ENCODE measurements at regions not wholly inside any gene's neighbourhood (a gene's known extent, or its start where the extent isn't known, plus 50 kb on each side); places are given as distances from the start of the nearest gene placed in this dataset.

DNA sequence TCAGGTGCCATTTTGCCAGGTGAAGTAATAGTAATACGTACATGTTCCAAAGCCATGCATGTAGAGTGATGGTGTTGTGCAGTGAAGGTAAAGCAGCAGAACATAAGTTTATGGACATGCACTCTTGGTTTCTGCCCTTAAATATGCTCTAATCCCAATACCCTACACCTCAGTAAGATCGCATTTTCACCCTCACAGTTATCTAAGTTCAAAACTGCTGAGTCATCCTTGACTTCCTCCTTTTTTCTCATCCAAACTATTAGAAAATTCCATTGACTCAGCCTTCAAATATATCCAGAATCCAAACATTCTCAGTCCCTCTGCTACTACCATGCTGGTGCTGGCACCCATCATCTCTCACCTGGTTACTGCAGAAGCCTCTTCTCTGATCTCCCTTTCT, 652.9 kb upstream of the IGFBP7 start:
- Histone ChIP-seq H3K9ac (no peak overlapping the region), H3K27ac (ENCODE audit: low read depth in 2 of 2, low read length in 1 of 2) (no peak overlapping the region), H3K9me3 (no peaks in the 10 kb centered on the region), H2AFZ (ENCODE audit: low read depth) (no peak overlapping the region; the same call in 1 of the 2 replicates), H3K27me3 (ENCODE audit: insufficient read depth) (no peaks in the 10 kb centered on the region), H3K4me3 (ENCODE audit: low read depth in 2 of 2, low read length in 1 of 2) (no peak overlapping the region), H4K20me1 (ENCODE audit: insufficient read depth) (no peaks in the 10 kb centered on the region), H3K9me2 (no peaks in the 10 kb centered on the region), H3K79me2 (ENCODE audit: insufficient read depth) (no peaks in the 10 kb centered on the region), H3K4me2 (no peak overlapping the region), H3F3A (replicated peaks; ENCODE audit: insufficient read depth) (no peaks in the 10 kb centered on the region), H3K4me1 (ENCODE audit: control insufficient read depth in 1 of 2, insufficient read depth in 2 of 2, low read depth in 1 of 2, low read length in 1 of 2) (no peaks in the 10 kb centered on the region), H3K36me3 (replicated peaks in 1 of 2; ENCODE audit: control insufficient read depth in 1 of 2, insufficient read depth in 2 of 2, low read length in 1 of 2) (no peaks in the 10 kb centered on the region)
- TF ChIP-seq SIN3A (IDR thresholded peaks at IDR 0.05; ENCODE audit: borderline replicate concordance, low read depth, low read length), result no peak
- TF ChIP-seq, protein P1, sequence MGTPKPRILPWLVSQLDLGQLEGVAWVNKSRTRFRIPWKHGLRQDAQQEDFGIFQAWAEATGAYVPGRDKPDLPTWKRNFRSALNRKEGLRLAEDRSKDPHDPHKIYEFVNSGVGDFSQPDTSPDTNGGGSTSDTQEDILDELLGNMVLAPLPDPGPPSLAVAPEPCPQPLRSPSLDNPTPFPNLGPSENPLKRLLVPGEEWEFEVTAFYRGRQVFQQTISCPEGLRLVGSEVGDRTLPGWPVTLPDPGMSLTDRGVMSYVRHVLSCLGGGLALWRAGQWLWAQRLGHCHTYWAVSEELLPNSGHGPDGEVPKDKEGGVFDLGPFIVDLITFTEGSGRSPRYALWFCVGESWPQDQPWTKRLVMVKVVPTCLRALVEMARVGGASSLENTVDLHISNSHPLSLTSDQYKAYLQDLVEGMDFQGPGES (IDR thresholded peaks at IDR 0.05; ENCODE audit: low read depth, low read length), result no peak
- TF ChIP-seq, protein P2, sequence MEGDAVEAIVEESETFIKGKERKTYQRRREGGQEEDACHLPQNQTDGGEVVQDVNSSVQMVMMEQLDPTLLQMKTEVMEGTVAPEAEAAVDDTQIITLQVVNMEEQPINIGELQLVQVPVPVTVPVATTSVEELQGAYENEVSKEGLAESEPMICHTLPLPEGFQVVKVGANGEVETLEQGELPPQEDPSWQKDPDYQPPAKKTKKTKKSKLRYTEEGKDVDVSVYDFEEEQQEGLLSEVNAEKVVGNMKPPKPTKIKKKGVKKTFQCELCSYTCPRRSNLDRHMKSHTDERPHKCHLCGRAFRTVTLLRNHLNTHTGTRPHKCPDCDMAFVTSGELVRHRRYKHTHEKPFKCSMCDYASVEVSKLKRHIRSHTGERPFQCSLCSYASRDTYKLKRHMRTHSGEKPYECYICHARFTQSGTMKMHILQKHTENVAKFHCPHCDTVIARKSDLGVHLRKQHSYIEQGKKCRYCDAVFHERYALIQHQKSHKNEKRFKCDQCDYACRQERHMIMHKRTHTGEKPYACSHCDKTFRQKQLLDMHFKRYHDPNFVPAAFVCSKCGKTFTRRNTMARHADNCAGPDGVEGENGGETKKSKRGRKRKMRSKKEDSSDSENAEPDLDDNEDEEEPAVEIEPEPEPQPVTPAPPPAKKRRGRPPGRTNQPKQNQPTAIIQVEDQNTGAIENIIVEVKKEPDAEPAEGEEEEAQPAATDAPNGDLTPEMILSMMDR (IDR thresholded peaks at IDR 0.05), result no peak
- no peak for TF ChIP-seq RXRA (IDR thresholded peaks at IDR 0.05; ENCODE audit: borderline replicate concordance, low read depth)
- TF ChIP-seq RFX5 (IDR thresholded peaks at IDR 0.05; ENCODE audit: low read length), result no peak
- no peak for TF ChIP-seq TCF12 (IDR thresholded peaks at IDR 0.05)
- TF ChIP-seq NRF1 (IDR thresholded peaks at IDR 0.05; ENCODE audit: low read depth, low read length), result no peak
- TF ChIP-seq EZH2phosphoT487 (IDR thresholded peaks at IDR 0.05; ENCODE audit: borderline replicate concordance, low read depth), result no peak
- TF ChIP-seq, protein P3, sequence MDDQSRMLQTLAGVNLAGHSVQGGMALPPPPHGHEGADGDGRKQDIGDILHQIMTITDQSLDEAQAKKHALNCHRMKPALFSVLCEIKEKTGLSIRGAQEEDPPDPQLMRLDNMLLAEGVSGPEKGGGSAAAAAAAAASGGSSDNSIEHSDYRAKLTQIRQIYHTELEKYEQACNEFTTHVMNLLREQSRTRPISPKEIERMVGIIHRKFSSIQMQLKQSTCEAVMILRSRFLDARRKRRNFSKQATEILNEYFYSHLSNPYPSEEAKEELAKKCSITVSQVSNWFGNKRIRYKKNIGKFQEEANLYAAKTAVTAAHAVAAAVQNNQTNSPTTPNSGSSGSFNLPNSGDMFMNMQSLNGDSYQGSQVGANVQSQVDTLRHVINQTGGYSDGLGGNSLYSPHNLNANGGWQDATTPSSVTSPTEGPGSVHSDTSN (IDR thresholded peaks at IDR 0.05), result no peak
- no peak for TF ChIP-seq ELF1 (IDR thresholded peaks at IDR 0.05)
- no peak for TF ChIP-seq SMC3 (IDR thresholded peaks at IDR 0.05; ENCODE audit: low read depth, low read length)
- TF ChIP-seq, protein P4, sequence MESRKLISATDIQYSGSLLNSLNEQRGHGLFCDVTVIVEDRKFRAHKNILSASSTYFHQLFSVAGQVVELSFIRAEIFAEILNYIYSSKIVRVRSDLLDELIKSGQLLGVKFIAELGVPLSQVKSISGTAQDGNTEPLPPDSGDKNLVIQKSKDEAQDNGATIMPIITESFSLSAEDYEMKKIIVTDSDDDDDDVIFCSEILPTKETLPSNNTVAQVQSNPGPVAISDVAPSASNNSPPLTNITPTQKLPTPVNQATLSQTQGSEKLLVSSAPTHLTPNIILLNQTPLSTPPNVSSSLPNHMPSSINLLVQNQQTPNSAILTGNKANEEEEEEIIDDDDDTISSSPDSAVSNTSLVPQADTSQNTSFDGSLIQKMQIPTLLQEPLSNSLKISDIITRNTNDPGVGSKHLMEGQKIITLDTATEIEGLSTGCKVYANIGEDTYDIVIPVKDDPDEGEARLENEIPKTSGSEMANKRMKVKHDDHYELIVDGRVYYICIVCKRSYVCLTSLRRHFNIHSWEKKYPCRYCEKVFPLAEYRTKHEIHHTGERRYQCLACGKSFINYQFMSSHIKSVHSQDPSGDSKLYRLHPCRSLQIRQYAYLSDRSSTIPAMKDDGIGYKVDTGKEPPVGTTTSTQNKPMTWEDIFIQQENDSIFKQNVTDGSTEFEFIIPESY (IDR thresholded peaks at IDR 0.05; ENCODE audit: borderline replicate concordance, low read depth), result no peak
- no peak for TF ChIP-seq MXI1 (IDR thresholded peaks at IDR 0.05; ENCODE audit: low read depth, low read length)
- TF ChIP-seq, protein P5, sequence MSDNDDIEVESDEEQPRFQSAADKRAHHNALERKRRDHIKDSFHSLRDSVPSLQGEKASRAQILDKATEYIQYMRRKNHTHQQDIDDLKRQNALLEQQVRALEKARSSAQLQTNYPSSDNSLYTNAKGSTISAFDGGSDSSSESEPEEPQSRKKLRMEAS (IDR thresholded peaks at IDR 0.05; ENCODE audit: low read depth), result no peak
- ChIA-PET CTCF (no interaction called here), POLR2A (no interaction called here)
- WGBS (ENCODE audit: low lambda C conversion rate), result 36% methylated on average over 2 of the region's 2 CpGs
- DNase-seq, result no peak

Data from SK-N-SH (cell line).